HG02763 (cell line): ENCODE measurements at regions not wholly inside any gene's neighbourhood (a gene's known extent, or its start where the extent isn't known, plus 50 kb on each side); places are given as distances from the start of the nearest gene placed in this dataset.
A peak's percentile ranks its signal among the peaks of the same experiment; 100 is the strongest.
"Not testable (repeated sequence)": the region's sequence is repeated elsewhere in the genome, so short reads cannot be mapped to it uniquely, and the experiment has no call there.

ENCODE experiments used
- ATAC-seq: cut with Tn5 transposase; IDR thresholded peaks from one replicate; pipeline ENCODE4 v1.9.1; 2021; ENCODE audit warnings: mild to moderate bottlenecking, moderate library complexity; ENCODE audit not compliant: unreplicated experiment

GRCh38 chr3:124619887-124620599 lies 110.2 kb upstream of the UMPS start:
- no peak for ATAC-seq

- peak; percentile 43 for ATAC-seq
These were observed 109.6 kb upstream of the UMPS start for GRCh38 chr3:124620600-124621063.

- no peak for ATAC-seq
These were observed 108.8 kb upstream of the UMPS start for GRCh38 chr3:124621498-124621897.

GRCh38 chr3:124625074-124625473 lies 105.2 kb upstream of the UMPS start:
- ATAC-seq: no peak

GRCh38 chr3:124627501-124627908 lies 102.7 kb upstream of the UMPS start:
- ATAC-seq: no peak

GRCh38 chr3:124628863-124629262 lies 101.4 kb upstream of the UMPS start:
- ATAC-seq: no peak

GRCh38 chr3:124629497-124629896 lies 100.8 kb upstream of the UMPS start:
- no peak for ATAC-seq

GRCh38 chr3:124630960-124631359 lies 99.3 kb upstream of the UMPS start:
- no peak for ATAC-seq

- ATAC-seq: no peak
These were observed 98.5 kb upstream of the UMPS start for GRCh38 chr3:124631727-124632126.

- ATAC-seq: no peak
These were observed 97.6 kb upstream of the UMPS start for GRCh38 chr3:124632566-124633140.

- ATAC-seq: no peak
These were observed 96.7 kb upstream of the UMPS start for GRCh38 chr3:124633524-124633923.

- no peak for ATAC-seq
These were observed 95.8 kb upstream of the UMPS start for GRCh38 chr3:124634210-124635168.

GRCh38 chr3:124635169-124635539 lies 95.1 kb upstream of the UMPS start:
- ATAC-seq: no peak

- ATAC-seq: no peak
These were observed 94.0 kb upstream of the UMPS start for GRCh38 chr3:124636101-124636862.

GRCh38 chr3:124636863-124637296 lies 93.4 kb upstream of the UMPS start:
- no peak for ATAC-seq

GRCh38 chr3:124639406-124640237 lies 90.6 kb upstream of the UMPS start:
- peak; percentile 49 for ATAC-seq

GRCh38 chr3:124640635-124641306 lies 89.5 kb upstream of the UMPS start:
- no peak for ATAC-seq

GRCh38 chr3:124643453-124643852 lies 86.8 kb upstream of the UMPS start:
- ATAC-seq: no peak

GRCh38 chr3:124646186-124646585 lies 84.1 kb upstream of the UMPS start:
- ATAC-seq: not testable (repeated sequence)
